Nephron progenitor cell (in vitro differentiated cells): ENCODE measurements at regions not wholly inside any gene's neighbourhood (a gene's known extent, or its start where the extent isn't known, plus 50 kb on each side); places are given as distances from the start of the nearest gene placed in this dataset.

Source experiments
- DNase-seq: peaks from one replicate; pipeline ENCODE4 v3.0.0; 2021
- H3K27ac Mint-ChIP-seq: 2 replicates; pipeline ENCODE4 v1.8.0; 2021; ENCODE audit warnings: mild to moderate bottlenecking, moderate library complexity, mixed read lengths
- H3K27me3 Mint-ChIP-seq: 2 replicates; pipeline ENCODE4 v1.8.0; 2021; ENCODE audit warnings: mild to moderate bottlenecking, low read depth, mixed read lengths; ENCODE audit not compliant: poor library complexity
- H3K36me3 Mint-ChIP-seq: 2 replicates; pipeline ENCODE4 v1.8.0; 2021; ENCODE audit warnings: low read depth, mixed read lengths
- H3K4me1 Mint-ChIP-seq: 2 replicates; pipeline ENCODE4 v1.8.0; 2021; ENCODE audit warnings: mixed read lengths
- H3K4me3 Mint-ChIP-seq: 2 replicates; pipeline ENCODE4 v1.8.0; 2021; ENCODE audit warnings: mild to moderate bottlenecking, moderate library complexity, mixed read lengths
- H3K9me3 Mint-ChIP-seq: 2 replicates; pipeline ENCODE4 v1.8.0; 2021; ENCODE audit warnings: mild to moderate bottlenecking, moderate library complexity, mixed read lengths
- TF ChIP-seq, protein P1 (sequence below): fragments of 200-600 bp; sonication (generic); IDR thresholded peaks from 2 replicates; pipeline ENCODE4 v1.5.0; 2021; ENCODE audit warnings: antibody characterized with exemption

DNA sequence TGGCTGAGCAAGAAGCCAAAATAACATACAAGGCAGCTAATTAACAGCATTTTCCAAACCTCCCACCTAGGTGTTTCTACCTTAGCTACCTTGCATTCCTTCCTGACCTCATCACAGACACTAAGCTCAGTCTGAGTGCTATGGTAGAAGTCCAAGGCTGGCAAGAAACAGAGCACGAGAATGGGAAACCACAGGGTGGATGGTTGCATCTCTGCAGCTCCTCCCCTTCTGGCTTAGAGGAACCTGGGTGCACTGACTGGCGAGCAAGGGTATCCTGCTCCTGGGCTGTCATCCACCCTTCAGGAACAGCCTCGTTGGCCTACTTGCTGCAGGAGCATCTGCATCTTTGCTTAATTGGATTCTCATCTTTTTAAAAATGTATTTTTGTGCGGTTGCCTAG, 73.1 kb upstream of the KIRREL3 start:
- Mint-ChIP-seq H3K27me3 (peaks cover 12% of the 10 kb centered on the region), H3K36me3 (no peaks in the 10 kb centered on the region), H3K27ac (no peak overlapping the region), H3K9me3 (no peaks in the 10 kb centered on the region), H3K4me1 (peaks cover 36% of the 10 kb centered on the region), H3K4me3 (no peak overlapping the region)
- TF ChIP-seq, protein P1, sequence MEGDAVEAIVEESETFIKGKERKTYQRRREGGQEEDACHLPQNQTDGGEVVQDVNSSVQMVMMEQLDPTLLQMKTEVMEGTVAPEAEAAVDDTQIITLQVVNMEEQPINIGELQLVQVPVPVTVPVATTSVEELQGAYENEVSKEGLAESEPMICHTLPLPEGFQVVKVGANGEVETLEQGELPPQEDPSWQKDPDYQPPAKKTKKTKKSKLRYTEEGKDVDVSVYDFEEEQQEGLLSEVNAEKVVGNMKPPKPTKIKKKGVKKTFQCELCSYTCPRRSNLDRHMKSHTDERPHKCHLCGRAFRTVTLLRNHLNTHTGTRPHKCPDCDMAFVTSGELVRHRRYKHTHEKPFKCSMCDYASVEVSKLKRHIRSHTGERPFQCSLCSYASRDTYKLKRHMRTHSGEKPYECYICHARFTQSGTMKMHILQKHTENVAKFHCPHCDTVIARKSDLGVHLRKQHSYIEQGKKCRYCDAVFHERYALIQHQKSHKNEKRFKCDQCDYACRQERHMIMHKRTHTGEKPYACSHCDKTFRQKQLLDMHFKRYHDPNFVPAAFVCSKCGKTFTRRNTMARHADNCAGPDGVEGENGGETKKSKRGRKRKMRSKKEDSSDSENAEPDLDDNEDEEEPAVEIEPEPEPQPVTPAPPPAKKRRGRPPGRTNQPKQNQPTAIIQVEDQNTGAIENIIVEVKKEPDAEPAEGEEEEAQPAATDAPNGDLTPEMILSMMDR: no peak
- DNase-seq: no peak

DNA sequence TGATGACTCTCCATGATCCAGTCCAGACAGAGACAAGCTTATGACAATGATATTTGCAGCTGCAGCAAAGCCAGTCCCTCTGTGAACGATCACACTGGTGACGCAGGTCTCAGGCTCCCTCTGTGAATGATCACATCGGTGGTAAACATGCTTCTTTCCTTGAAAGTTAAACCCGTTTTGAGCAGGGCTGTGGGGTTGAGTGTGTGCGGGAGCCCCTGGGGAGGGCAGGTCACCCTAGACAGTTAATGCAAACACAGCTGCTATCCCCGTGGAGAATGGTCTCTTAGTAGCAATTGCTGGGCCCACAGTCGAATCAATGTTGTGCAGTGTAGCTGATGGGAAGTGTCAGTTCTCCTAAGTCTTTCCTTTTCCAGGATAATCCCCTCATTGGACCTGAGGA, 71.0 kb upstream of the KIRREL3 start:
- Mint-ChIP-seq H3K4me3 (no peak overlapping the region), H3K4me1 (peaks cover 35% of the 10 kb centered on the region), H3K36me3 (no peaks in the 10 kb centered on the region), H3K27me3 (peaks cover 21% of the 10 kb centered on the region), H3K27ac (no peak overlapping the region), H3K9me3 (no peaks in the 10 kb centered on the region)
- TF ChIP-seq, protein P1: no peak
- DNase-seq: no peak

DNA sequence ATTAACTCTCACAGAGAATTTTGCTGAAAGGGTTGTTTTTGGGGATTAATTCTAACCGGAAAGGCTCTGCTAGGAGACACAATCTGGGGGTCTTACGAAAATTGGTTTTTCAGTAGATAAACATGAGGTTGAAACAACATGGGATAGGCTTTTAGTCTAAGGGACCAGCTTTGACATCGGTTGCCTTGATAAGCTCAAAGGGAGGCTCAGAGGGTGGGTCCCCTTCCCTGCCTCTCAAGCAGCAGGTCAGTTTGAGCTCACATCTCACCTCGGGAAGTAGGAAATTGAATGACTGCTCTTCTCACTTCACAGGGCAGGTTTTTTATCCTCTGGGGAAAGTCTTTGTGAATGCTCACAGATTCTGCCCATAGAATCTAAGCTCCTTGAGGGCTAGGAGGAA, 70.2 kb upstream of the KIRREL3 start:
- Mint-ChIP-seq H3K9me3 (no peaks in the 10 kb centered on the region), H3K27me3 (peaks cover 21% of the 10 kb centered on the region), H3K4me1 (peaks cover 41% of the 10 kb centered on the region), H3K27ac (no peak overlapping the region), H3K36me3 (no peaks in the 10 kb centered on the region), H3K4me3 (no peak overlapping the region)
- DNase-seq: no peak
- TF ChIP-seq, protein P1: no peak

DNA sequence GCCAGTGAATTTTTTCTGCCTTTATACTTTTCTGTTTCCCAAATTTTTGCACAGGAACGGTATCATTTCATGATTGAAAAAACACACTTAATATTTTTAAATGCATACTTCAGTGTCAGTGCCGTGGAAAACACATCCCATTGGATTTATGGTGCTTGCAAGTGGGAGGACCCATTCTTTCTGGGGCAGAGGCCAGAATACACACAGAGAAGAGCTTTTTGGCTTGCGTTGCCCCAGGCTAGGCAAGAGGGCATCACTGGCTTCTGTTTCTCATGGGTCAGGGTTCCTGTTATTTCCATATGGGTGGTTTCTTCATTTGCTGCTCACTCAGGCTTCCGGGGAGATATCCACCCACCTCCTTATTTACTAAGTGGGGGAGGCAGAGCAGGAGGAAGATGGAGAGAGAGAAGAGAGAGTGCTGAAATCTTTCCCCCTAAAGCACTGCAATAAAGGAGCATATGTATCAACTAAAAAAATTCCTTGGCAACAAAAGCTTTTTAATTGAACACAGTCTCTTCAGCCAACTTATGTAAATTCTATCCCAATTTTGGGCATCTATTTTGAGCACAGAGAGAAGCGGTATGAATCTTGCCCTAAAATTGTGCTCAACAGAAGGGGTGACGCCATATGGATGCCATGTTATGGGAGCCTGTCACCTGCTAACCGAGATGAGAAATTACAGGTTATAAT, 66.0 kb upstream of the KIRREL3 start:
- no peak overlapping the region for H3K27ac Mint-ChIP-seq
- no peaks in the 10 kb centered on the region for H3K36me3 Mint-ChIP-seq
- no peak overlapping the region for H3K4me3 Mint-ChIP-seq
- peaks cover 17% of the 10 kb centered on the region for H3K4me1 Mint-ChIP-seq
- peaks cover 25% of the 10 kb centered on the region for H3K27me3 Mint-ChIP-seq
- TF ChIP-seq, protein P1: no peak
- no peak for DNase-seq
- H3K9me3 Mint-ChIP-seq: no peaks in the 10 kb centered on the region

DNA sequence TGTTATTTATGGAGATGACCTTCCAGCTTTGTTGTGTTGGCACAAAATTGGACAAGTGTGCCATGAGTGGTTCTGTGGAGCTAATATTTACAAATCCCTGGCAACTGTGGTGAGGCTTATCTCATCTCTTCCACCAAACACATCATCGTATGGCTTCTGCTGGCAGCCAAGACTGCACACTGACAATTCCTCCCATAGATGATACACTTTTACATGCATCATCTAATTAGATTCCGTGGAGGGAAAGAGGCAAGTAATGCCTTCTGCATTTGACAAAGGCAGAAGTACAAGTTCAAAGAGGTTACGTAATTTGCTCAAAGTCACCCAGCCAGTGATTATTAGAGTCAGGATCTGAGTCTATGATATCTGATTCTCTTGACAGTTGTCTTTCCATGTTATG, 62.7 kb upstream of the KIRREL3 start:
- Mint-ChIP-seq H3K4me1 (peaks cover 30% of the 10 kb centered on the region), H3K36me3 (no peaks in the 10 kb centered on the region), H3K4me3 (no peak overlapping the region), H3K9me3 (no peaks in the 10 kb centered on the region), H3K27ac (no peak overlapping the region), H3K27me3 (peaks cover 16% of the 10 kb centered on the region)
- TF ChIP-seq, protein P1: no peak
- DNase-seq: no peak

DNA sequence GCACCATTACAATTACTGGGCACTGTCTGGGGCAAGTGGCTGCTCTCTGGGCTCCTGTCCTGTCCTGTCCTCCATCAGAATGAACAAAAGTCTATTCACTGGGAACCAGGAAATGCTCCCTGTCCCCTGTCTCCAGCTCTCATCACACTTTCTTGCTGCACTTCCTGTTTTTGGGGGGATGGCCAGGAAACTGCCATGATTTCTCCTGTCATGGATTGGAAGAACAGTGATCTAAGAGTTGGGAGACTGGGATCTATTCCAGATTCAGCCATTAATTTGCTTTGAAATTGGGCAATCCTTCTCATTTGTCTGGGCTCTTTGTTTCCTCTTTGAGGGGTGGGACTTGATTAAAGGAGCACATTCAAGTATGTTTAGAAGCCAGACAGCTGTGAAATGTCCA, 61.4 kb upstream of the KIRREL3 start:
- no peak for DNase-seq
- Mint-ChIP-seq H3K27ac (no peak overlapping the region), H3K27me3 (peaks cover 13% of the 10 kb centered on the region), H3K9me3 (no peaks in the 10 kb centered on the region), H3K36me3 (no peaks in the 10 kb centered on the region), H3K4me1 (peaks cover 37% of the 10 kb centered on the region), H3K4me3 (no peak overlapping the region)
- TF ChIP-seq, protein P1: no peak
